Activated T-cell treated with anti-CD3 and anti-CD28 coated beads, Interleukin-2, amount 50 U/mL, for 48 hours (primary cell): ENCODE measurements at regions not wholly inside any gene's neighbourhood (a gene's known extent, or its start where the extent isn't known, plus 50 kb on each side); places are given as distances from the start of the nearest gene placed in this dataset.

Experiments
- DNase-seq, 2 experiments: peaks; one replicate each; pipeline ENCODE4 v3.0.0-alpha.2; 2020

DNA sequence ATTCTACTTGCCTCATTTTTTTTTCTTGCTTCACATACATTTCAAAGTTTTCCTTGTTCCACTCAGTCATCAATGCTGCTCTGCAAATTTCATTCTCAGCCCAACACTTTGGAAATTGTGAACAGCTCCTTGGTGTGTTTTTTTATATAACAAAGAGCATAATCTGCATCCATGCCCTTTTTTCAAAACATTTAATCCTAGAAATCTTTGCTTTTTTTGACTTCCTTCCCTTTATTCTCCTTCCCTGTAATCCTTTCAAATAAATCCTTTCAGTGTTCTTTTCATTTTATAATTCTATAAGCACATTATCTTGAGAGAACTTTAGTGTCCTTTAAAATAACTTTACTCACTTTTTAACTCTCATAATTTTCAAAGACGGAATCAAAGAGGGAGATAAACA is 1150.8 kb downstream of the SI start:
- no peak for DNase-seq

DNA sequence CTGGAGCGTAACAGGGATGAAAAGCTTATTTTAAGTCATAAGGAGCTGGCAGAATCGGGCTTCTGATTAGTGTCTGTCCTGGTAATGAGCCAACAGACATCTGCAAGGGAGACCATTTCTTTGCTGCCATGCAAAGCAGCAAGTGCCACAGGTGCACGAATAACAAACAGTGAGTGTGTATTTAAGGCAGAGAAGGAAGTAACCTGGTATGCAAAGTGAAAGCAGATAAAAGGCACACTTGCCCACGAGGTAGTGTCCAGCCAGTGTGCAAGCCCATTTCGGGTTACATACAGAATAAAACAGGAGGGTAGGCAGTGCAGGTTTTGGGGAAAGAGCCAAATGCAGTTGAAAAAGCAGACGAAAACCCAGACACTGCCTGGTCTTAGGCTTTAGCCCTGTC is 1153.7 kb downstream of the SI start:
- no peak for DNase-seq

DNA sequence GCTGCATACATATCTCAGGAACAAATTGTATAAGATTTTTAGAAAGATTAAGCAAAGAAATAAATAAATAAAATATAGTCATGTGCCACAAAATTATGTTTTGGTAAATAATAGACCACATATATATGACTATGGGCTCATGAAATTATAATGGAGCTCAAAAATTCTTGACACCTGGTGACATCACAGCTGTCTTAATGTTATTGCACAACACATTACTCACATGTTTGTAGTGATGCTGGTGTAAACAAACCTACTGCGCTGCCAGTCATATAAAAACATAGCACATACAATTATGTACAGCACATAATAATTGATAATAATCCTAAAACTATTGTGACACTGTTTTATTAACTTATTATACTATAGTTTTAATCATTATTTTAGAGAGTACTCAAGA is 1159.1 kb downstream of the SI start:
- DNase-seq, result no peak

DNA sequence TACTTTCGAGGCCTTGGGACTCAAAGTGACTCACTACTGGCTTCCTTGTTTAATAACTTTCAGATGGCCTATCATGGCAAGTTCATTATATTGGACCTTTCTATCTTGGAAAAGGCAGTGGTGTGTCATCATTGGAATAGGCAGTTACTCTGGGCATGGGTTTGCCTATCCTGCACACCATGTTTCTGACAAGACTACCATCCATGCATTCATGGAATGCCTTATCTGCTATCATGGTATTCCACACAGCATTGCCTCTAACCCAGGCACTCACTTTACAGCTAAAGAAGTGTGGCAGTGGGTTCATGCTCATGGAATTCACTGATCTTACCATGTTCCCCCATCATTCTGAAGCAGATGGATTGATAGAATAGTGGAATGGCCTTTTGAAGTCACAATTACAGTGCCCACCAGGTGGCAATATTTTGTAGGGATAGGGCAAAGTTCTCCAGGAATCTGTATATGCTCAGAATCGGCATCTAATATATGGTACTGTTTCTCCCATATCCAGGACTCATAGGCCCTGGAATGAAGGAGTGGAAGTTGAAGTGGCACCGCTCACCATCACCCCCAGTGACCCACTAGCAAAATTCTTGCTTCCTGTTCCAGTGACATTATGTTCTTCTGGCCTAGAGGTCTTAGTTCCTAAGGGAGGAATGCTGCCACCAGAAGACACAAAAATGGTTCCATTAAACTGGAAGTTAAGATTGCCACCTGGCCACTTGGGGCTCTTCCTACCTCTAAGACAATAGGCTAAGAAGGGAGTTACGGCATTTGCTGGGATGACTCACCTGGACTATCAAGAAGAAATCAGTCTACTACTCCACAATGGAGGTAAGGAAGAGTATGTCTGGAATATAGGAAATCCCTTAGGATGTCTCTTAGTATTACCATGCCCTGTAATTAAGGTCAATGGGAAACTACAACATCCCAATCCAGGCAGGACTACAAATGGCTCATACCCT is 1161.4 kb downstream of the SI start:
- DNase-seq, result no peak

DNA sequence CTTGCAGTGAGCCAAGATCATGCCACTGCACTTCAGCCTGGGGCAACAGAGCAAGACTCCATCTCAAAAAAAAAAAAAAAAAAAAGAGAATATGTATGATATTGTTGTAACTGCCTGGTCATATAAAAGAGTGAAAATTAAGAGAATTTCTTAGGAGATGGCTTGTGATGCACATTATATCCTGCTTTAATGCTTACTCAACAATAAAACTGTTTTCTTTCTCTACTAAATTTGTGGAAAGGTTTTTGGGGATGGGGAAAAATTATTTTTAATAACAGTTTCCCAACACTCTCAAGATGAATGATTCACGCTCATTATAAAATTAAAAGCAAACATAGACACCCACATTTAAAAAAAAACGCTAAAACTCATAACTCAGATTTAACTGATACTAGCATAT is 1163.0 kb downstream of the SI start:
- DNase-seq, result no peak

DNA sequence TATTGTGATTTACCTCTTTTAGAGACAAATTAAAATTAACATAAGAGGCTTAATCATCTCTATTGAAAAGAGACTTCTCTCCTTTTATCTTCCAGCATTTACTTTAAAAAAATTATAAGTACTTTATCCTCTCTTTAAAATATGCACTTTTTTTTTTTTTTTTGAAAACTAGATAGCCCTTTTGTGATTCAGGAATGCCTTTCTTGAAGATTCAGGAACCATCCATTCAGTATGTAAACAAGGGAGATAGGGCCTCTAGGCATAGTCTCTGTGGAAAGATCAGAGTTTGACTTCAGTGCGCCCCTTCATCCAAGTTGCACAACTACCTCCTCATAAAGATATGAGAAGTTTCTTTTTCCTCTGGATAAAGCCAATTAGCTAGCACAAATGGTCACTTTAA is 1163.7 kb downstream of the SI start:
- DNase-seq, result no peak

DNA sequence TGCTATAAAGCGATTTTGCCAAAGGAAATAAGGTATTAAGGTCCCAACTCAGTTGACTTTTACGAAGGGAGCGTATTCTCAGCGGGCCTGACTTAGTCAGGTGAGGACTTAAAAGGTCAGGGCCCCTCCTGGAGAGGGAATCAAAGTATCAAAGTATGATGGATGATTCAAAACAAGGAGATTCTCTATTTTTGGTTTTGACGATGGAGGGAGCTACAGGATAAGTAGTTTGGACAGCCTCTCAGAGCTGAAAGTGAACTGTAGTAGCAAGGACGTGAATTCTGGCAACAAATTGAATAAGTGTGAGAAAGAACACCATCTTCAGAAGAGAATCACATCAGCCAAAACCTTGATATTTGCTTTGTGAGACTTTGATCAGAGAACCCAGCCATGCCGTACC is 1186.5 kb downstream of the SI start:
- DNase-seq, result no peak

DNA sequence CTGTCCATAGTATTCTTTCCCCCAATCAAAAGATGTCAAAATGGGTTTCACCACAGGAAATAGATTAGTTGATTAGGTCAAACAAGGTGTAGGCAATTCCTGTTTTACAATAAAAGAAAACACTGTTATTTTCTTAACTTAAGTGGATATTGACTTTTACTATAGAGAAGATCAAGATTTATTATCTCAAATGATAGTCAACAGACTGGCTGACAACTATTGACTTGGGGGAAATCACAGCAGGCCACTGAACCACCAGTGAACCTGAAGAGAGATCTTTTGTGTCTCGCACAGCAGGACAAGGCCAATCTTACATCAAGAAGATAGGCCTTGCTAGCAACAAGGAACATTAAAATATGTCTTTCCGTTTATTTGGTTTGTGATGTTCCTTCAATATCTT is 1187.6 kb downstream of the SI start:
- DNase-seq, result no peak

DNA sequence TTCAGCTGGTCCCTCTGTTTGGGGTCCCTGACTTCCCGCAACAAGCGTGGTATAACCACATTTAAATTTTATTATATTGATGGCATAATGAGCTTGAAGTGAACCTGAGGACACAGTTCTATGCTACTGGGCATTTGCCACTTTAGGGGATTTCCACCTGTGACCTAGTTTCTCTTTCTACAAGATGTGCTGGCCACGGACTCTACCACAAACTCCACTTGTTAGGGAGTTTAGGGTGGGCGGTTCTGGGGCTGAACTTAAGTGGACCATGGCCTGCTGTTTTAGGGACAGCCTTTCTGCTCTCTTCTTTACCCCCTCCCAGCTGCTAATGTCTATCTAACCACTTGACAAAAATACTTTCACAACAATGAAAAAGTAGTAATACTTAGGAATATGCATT is 1199.1 kb downstream of the SI start:
- no peak for DNase-seq

DNA sequence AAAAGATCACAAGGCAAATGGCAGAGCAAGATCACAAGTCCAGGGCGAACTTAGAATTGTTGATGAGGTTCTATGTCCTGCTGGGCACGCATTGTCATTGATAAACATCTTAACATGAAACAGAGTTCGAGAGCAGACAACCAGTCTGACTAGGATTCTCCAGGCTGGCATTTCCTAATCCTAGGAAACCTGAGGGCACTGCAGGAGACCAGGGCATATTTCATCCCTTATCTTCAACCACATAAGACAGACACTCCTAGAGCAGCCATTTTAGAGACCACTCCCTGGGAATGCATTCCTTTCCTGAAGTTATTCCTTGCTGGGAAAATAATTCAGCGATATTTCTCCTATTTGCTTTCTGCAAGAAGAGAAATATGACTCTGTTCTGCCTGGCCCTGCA is 1199.9 kb downstream of the SI start:
- no peak for DNase-seq

DNA sequence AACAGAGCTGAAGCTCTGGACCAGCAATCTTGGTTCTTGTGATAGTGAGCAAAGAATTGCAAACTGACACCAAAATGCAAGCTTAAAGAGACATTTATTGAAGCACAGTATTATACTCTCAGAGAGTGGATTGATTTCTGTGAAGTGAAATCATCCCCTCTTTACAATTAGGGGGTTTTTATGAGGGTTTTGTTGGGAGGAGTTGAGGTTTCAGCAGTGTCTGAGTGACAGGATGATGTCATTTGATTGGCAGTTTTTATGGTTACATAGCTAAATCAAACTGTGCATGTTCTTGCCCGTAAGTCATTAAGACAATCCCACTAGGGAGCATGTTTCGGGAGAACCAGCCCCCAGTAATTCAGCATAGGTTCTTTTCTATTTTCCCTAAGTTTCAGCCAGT is 1200.5 kb downstream of the SI start:
- DNase-seq, result no peak

DNA sequence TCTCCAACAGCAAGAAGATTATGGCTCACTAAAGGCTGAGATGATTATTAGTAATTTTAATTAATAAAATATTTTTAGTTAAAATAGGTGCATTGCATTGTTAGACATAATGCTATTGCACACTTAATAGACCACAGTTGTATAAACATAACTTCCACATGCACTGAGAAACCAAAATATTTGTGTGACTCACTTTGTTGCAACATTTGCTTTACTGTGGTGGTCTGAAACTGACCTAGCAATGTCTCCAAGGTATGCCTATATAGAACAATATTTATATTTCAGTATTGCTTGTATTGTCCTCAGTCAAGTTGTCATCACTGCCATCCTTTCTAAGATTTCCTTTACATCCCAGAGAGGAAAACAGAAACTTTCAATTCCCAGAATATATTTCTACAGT is 1215.2 kb downstream of the SI start:
- no peak for DNase-seq

DNA sequence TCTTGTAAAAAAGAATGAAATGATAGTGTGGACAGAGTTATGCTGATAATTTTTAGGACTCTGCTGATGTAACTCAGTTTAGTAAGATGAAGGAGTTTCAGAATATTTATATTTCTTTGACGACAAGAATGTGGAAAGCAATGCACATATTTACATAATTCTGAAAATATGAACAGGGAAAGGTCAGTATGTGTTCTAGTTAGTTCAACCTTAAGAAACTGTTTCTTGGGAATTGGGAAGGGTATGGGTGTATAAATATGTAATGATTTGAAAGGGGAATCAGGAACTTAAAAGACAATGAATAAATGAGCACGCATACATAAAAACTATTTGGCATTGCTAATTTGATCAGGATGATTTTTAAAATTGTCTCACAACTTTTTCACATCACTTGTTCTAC is 1226.1 kb downstream of the SI start:
- no peak for DNase-seq

DNA sequence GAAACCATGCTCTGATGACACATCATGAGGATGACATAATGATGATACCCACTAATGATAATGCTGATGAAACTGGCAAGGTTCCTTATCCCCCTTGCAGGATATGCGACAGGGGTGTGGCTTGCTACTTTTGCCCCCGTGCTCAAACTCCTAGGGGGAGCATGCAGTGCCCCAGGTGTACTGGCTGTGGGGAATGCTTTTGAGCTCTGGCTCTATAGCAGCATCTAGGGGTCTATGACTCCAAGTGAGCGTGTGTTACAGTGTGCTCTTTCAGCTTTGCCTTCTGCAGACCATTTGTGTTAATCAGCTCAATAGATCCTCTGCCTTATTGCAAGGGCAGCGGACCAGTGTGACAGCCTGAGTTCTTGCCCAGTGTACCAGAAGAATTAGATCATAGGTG is 1239.5 kb downstream of the SI start:
- DNase-seq, result no peak

DNA sequence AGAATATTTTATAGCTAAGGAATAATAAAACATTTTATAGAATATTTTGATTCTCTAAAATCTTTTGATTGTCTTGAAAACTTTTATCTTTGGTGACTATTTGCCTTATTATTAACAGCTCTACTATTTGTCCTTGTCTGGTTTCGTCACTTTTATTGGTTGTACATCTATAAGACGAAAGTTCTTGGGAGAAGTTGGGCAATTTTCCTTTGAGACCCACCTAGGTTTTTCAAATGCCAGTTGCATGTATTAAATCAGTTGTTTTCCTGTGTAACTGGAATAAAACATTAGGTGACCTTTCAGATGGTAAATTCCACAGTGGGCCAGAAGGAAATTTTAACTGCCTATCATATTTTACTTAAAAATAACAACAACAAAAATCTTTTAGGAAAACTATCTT is 1245.7 kb downstream of the SI start:
- no peak for DNase-seq

DNA sequence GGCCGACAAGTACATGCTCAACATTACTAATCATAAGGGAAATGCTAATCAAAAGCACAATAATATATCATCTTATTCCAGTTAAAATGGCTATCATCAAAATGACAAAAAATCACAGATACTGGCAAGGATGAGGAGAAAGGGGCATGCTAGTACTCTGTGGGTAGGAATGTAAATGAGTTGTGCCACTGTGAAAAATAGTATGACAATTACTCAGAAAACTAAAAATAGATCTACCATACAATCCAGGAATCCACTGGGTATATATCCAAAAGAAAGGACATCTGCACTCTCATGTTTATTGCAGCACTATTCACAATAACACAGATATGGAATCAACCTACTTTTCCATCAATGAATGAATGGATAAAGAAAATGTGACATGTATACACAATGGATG is 1256.5 kb downstream of the SI start:
- no peak for DNase-seq

DNA sequence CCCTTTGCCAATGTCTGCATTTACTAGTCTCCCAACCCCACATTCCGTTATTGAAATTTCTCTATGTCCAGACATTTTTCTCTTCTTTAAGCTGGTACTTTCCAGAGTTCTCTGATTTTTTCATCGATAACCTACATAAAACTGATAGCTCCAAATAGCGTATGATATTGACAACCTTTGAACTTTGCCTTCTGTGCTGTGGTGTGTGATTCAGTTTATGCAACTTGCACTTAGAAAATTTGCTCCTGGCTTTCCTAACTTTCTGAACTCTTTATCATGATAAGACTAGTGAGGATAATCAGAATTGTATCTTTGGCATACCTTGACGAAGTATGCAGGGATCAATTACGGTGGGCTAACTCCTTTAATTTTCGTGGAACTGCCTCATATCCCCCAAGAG is 1261.3 kb downstream of the SI start:
- no peak for DNase-seq

DNA sequence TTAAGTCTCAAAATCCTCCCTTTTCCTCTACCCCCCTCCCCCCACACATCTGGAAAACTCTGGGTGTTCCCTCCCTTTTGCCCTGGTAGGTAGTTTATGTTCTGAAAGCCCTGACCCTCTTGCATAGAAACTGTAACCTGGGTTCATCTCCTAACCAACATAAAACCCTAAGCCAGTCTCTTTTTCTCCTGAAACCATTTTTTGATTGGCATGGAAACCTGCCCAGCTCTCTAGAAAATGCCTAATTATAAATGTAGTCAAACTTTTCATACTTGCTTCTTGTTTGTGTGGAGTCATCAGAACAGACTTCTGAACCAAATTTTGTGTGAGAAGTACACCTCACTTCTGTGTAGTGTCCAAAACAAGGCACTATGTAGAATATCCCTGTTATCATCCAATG is 1264.4 kb downstream of the SI start:
- DNase-seq, result no peak

DNA sequence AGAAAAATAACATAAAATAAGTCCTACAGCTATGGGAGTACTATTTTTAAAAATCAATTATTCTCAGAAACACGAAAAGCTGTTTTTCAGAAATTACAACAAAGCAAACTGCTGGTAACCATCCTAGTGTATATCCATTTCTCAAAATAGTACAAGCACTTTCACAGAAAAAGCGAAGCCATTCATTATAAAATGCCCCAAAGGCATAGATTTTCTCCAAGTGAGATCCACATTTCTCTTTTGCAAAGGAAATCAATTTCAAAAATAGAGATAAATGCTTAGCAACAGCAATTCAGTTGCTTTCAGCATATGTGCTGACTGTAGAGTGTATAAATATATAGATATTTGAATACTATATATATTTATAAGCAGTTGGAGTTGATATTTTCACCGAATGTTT is 1266.3 kb downstream of the SI start:
- DNase-seq, result no peak

DNA sequence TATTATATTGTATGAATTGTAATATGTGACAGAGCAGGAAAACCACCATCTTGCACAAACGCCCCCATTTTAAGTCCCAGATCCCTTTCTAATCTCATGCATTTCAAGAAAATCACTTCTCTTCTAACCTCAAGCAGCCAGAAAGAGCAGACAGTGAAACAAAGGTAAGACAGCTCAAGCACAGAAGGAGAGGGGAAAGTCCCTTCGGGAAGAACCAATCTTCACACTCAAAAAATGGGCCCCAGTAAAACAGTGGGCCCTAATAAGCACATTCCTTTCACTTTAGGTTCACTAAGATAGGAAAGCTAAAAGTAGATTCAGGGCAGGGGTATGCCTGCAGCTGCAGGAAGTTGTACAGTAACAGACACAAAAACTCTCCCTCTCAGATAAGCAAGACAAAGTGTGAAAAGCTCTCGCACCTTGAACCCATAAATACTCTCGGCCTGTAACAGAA is 1268.7 kb downstream of the SI start:
- DNase-seq, result no peak

DNA sequence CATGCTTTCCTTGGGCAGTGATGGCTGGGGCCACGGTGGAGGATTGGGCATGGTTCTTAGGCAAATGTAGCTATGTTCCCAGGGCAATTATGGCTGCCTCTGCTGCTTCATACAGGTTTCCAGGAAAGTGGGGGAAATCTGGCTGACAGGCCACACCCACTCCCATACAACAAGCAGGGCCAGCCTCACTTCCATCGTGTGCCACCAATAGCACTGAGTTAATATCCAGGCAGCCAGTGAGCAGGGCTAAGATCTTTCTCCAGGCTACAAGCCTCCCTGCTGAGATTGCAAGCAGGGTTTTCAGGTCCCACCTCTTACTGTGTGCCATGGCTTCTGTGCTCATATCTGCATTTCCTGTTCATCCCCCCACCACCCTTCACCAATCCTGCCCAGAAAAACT is 1291.9 kb downstream of the SI start:
- no peak for DNase-seq

DNA sequence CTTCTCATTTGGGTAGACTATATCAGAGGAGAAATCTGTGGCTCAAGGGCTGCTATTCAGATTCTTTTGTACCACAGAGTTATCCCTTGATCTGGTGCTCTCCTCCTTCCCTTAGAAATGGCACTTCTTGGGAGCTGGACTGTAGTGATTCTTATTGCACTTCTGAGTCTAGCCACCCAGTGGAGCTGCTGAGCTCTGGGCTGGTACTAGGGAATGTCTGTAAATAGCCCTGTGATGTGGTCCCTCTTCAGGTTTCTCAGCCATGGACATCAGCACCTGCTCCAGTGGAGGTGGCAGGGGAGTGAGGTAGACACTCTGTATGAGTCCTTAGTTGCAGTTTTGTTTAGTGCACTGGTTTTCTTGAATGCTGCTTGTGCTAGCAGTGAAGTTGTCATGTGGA is 1292.6 kb downstream of the SI start:
- no peak for DNase-seq

DNA sequence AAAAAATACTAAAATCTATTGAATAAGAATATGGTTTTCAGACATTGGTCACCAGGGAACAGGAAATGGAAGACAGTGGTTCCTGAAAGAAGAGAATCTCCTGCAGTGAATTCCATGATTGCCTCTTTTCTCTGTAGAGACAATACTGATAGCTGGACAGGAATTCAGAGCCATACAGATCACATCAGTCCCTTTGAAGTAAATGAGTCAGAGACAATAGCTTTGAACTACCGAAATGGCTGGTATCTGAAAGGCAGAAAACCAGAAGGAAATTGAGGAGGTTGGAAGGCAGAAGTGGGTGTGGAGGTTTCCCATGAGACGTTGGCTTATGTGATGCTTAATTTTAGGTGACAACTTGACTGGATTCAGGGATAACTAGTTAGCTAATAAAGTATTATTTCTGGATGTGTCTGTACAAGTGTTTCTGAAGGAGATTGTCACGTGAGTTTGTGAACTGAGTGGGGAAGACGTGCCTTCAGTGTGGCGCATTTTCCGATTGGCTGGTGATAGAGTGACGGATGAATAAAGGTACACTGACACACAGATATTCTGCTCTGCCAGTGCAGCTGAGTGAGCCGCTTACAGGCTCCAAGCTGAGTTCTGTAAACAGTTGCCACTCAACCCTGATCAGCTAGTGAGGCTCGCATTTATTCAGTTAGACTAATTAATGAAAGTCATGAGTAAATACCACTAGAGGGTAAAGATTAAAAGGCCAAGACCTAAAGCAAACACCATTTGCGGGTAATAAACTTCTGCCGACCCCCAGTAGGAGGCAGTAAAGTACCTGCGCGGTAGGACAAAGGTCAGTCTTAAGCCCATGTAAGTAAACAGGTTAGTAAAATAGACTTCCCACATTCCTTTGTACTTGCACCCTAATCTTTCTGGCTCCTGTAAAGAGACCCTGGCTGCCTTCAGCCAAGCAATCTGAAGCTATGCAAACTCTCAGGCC is 1298.6 kb downstream of the SI start:
- no peak for DNase-seq

DNA sequence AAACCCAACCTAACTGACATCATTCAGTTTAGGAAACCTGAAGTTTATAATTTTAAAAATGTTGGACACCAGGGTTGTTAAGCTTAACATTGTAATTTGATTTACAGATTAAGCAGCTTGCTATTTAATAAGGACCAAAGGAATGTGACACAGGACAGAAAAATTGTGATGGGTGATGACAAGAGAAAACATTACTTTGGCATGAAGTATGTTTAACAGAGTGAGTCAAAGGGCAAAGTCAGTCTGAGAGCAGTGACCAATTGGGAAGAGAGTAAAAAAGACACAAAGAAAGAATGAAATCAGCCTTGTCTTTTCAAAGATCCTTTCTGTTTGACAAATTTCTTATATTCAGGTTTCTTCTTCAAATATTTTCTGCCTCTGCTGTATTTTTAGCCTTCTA is 1301.6 kb downstream of the SI start:
- no peak for DNase-seq
